B cell (primary cell): ENCODE measurements at regions not wholly inside any gene's neighbourhood (a gene's known extent, or its start where the extent isn't known, plus 50 kb on each side); places are given as distances from the start of the nearest gene placed in this dataset.
A peak's percentile ranks its signal among the peaks of the same experiment; 100 is the strongest.

Source experiments
- ATAC-seq: fragments of 200-7000 bp; cut with Tn5 transposase; one replicate; pipeline ENCODE4 v1.10.0; 2021; ENCODE audit warnings: low read depth, mild to moderate bottlenecking, moderate number of reproducible peaks, moderate library complexity
- CTCF ChIA-PET: fragments of 350-600 bp; sonication (Branson Sonifier 250); formaldehyde crosslinking; loops from one replicate; lab custom pipeline; 2021; ENCODE audit warnings: antibody characterized with exemption, inconsistent platforms; lab: Charles Lee
- POLR2A ChIA-PET: fragments of 350-600 bp; sonication (Branson Sonifier 250); formaldehyde crosslinking; loops from one replicate; lab custom pipeline; 2021; ENCODE audit warnings: antibody characterized with exemption; lab: Charles Lee
- DNase-seq: peaks from one replicate; pipeline ENCODE4 v3.0.0; 2013
- H2AFZ ChIP-seq: 2 replicates; pipeline ENCODE4 v1.6.1; 2012; ENCODE audit warnings: mild to moderate bottlenecking, low read depth, low read length; ENCODE audit not compliant: insufficient read depth, poor library complexity, severe bottlenecking
- H3K27ac ChIP-seq, 2 donors: 1 replicate in 1 of 2; 2 replicates in 1 of 2; pipeline ENCODE4 v1.5.1; 2012 to 2013; ENCODE audit warnings: low read length in 2 of 2, mild to moderate bottlenecking in 2 of 2, moderate library complexity in 1 of 2
- H3K27me3 ChIP-seq, 4 experiments: fragments of 200-600 bp in 1 of 4; sonication (generic) in 1 of 4; replicated peaks in 1 of 4; 1 replicate in 2 of 4; 2 replicates in 2 of 4; pipeline versions ENCODE4 v1.6.1 to v1.7.0; 2013 to 2016; ENCODE audit warnings: low read length in 3 of 4, mild to moderate bottlenecking in 2 of 4, mixed read lengths in 1 of 4, moderate library complexity in 1 of 4; ENCODE audit not compliant: insufficient read depth in 4 of 4, control insufficient read depth in 3 of 4; ENCODE audit errors: control extremely low read depth in 1 of 4
- H3K36me3 ChIP-seq, 2 experiments: replicated peaks in 1 of 2; 1 replicate in 1 of 2; 2 replicates in 1 of 2; pipeline versions ENCODE4 v1.6.1 to v1.7.1; 2013; ENCODE audit warnings: low read length in 1 of 2; ENCODE audit not compliant: insufficient read depth in 2 of 2, control insufficient read depth in 1 of 2; ENCODE audit errors: control extremely low read depth in 1 of 2, extremely low read depth in 1 of 2
- H3K4me1 ChIP-seq, 2 donors: fragments of 200-600 bp in 1 of 2; sonication (generic) in 1 of 2; 1 replicate in 1 of 2; 2 replicates in 1 of 2; pipeline versions ENCODE4 v1.5.1 to v1.6.1; 2013 to 2017; ENCODE audit warnings: low read length in 2 of 2; ENCODE audit not compliant: control insufficient read depth in 2 of 2, insufficient read depth in 2 of 2
- H3K4me2 ChIP-seq: replicated peaks from 2 replicates; pipeline ENCODE3; 2012; ENCODE audit warnings: mild to moderate bottlenecking, low read depth, low read length; ENCODE audit not compliant: poor library complexity, severe bottlenecking
- H3K4me3 ChIP-seq, 5 experiments: fragments of 200-600 bp in 1 of 5; sonication (generic) in 1 of 5; 1 replicate in 3 of 5; 2 replicates in 2 of 5; pipeline versions ENCODE4 v1.5.1 to v1.7.0; 2011 to 2016; ENCODE audit warnings: low read length in 4 of 5, mild to moderate bottlenecking in 4 of 5, low read depth in 2 of 5, control low read depth in 1 of 5, moderate library complexity in 1 of 5; ENCODE audit not compliant: insufficient read depth in 1 of 5; ENCODE audit errors: control extremely low read depth in 1 of 5, extremely low read depth in 1 of 5
- H3K79me2 ChIP-seq: fragments of 200-600 bp; sonication (generic); one replicate; pipeline ENCODE4 v1.6.0; 2016; ENCODE audit warnings: low read length; ENCODE audit not compliant: control insufficient read depth, insufficient read depth
- H3K9ac ChIP-seq: fragments of 200-600 bp; sonication (generic); 2 replicates; pipeline ENCODE4 v1.6.1; 2017; ENCODE audit warnings: mild to moderate bottlenecking, low read length, moderate library complexity
- H3K9me3 ChIP-seq, 3 donors: one replicate each; pipeline versions ENCODE4 v1.6.1 to v1.7.1; 2013; ENCODE audit warnings: low read length in 2 of 3; ENCODE audit not compliant: control insufficient read depth in 2 of 3, insufficient read depth in 1 of 3; ENCODE audit errors: control extremely low read depth in 1 of 3
- H4K20me1 ChIP-seq: 2 replicates; pipeline ENCODE4 v1.6.0; 2012; ENCODE audit warnings: mild to moderate bottlenecking, low read length; ENCODE audit not compliant: insufficient read depth, control insufficient read depth, poor library complexity, severe bottlenecking
- H3K27ac Mint-ChIP-seq: one replicate; pipeline ENCODE4 v1.8.0; 2021; ENCODE audit warnings: mixed read lengths
- H3K27me3 Mint-ChIP-seq: one replicate; pipeline ENCODE4 v1.8.0; 2021; ENCODE audit warnings: mixed read lengths
- H3K4me1 Mint-ChIP-seq: one replicate; pipeline ENCODE4 v1.8.0; 2021; ENCODE audit warnings: mixed read lengths
- H3K4me3 Mint-ChIP-seq: one replicate; pipeline ENCODE4 v1.8.0; 2021; ENCODE audit warnings: mixed read lengths
- H3K9me3 Mint-ChIP-seq: one replicate; pipeline ENCODE4 v1.8.0; 2022; ENCODE audit warnings: mixed read lengths; ENCODE audit not compliant: insufficient read depth
- CTCF ChIP-seq: fragments of 200-600 bp; IDR thresholded peaks from one replicate; pipeline ENCODE4 v1.8.0; 2022; ENCODE audit warnings: antibody characterized with exemption, mild to moderate bottlenecking
- EZH2 ChIP-seq: IDR thresholded peaks from 2 replicates; pipeline ENCODE4 v1.6.1; 2012; ENCODE audit warnings: borderline replicate concordance, low read depth, mild to moderate bottlenecking, moderate library complexity, low read length; ENCODE audit not compliant: insufficient read depth, poor library complexity, severe bottlenecking
- WGBS: methylation state at CpG from one replicate; pipeline ENCODE4 v1.1.5; 2013; ENCODE audit warnings: missing lambda C conversion rate; ENCODE audit not compliant: insufficient coverage; 5-methylcytosine and 5-hydroxymethylcytosine counted together
- intact Hi-C: fragments of 100-400 bp; cut with micrococcal nuclease; formaldehyde crosslinking; loops from one replicate; pipeline ENCODE4 v1.10.0; 2022

DNA sequence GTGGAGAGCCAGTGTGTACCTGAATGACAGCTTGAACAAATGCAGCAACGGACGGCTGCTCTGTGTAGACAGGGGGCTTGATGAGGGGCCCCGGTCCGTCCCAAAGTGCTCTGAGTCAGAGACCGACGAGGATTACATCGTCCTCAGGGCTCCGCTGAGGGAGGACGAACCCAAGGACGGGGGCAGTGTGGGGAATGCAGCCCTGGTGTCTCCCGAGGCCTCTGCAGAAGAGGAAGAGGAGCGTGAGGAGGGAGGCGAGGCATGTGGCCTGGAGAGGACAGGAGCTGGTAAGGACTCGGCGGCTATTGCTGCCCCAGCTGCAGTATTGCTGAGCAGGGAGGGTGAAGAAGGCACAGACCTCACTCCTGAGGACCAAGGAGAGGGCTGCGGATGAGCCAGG is 54.4 kb upstream of the WNT7A start:
- Histone ChIP-seq H3K27ac (no peak overlapping the region), H3K36me3 (no peaks in the 10 kb centered on the region), H3K4me3 (no peak overlapping the region), H3K4me2 (no peak overlapping the region), H3K9me3 (peaks cover 0 to 35% (median 0%) of the 10 kb centered on the region in 3 donors), H3K79me2 (no peaks in the 10 kb centered on the region), H3K27me3 (peaks cover 0 to 19% (median 1%) of the 10 kb centered on the region in 4 experiments), H4K20me1 (no peaks in the 10 kb centered on the region), H3K4me1 (no peaks in the 10 kb centered on the region), H2AFZ (no peak overlapping the region), H3K9ac (no peak overlapping the region)
- TF ChIP-seq EZH2, result no peak
- Mint-ChIP-seq H3K9me3 (peaks cover 7% of the 10 kb centered on the region), H3K4me1 (no peaks in the 10 kb centered on the region), H3K27ac (no peak overlapping the region), H3K4me3 (no peak overlapping the region), H3K27me3 (peaks cover 25% of the 10 kb centered on the region)
- 85% methylated on average over 16 of the region's 16 CpGs for WGBS
- intact Hi-C loops, result no loop called here
- ChIA-PET POLR2A (no interaction called here), CTCF (no interaction called here)
- no peak for ATAC-seq
- no peak for DNase-seq

DNA sequence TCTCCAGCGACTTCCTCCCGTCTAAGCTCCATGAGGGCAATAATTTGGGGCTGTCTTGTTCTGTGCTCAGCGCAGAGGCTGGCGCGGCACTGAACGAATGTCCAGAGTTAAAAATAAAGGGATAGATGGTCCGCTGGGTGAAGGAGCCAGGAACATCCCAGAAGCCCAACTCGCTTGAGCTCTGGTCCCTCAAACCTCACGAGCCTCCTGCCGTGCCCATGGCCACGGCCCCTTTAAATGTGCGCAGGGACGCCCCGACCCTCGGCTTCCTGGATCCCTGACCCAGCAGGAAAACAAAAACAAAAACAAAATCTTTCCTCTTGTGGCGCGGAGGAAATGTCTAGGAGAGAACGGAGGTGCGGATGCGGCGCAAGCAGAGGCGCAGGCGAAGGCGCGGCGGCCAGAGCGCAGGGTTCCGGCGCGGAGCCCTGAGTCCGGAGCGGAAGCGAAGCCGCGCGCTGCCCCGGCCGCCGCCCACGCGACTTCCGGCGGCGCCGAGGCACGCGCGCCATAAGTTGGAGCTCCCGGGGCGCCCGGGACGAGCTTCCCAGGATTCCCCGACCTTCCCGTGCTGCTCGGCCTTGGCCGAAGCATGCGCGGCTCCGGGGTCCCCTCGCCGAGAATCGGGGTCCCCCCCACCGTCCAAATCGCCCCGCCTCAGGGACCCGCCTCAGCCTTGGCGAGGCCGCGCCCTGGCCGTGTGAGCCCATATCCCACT is 52.9 kb upstream of the WNT7A start:
- CTCF ChIA-PET, result no interaction called here
- intact Hi-C loops, result no loop called here
- H3K27ac Mint-ChIP-seq, result no peak overlapping the region
- peak overlapping the region; percentile 42 for H3K4me3 Mint-ChIP-seq
- H4K20me1 ChIP-seq, result no peaks in the 10 kb centered on the region
- no peak overlapping the region for H2AFZ ChIP-seq
- no peak overlapping the region for H3K27ac ChIP-seq
- H3K4me2 ChIP-seq, result peak overlapping the region; percentile 12
- ATAC-seq (no peak), DNase-seq (no peak)
- H3K79me2 ChIP-seq, result no peaks in the 10 kb centered on the region
- whole genome bisulfite sequencing, result 28% methylated on average over 70 of the region's 70 CpGs
- no peak for TF ChIP-seq CTCF
- TF ChIP-seq EZH2, result no peak
- H3K27me3 ChIP-seq, result peaks cover 0 to 19% (median 1%) of the 10 kb centered on the region in 4 experiments
- POLR2A ChIA-PET, result no interaction called here
- no peaks in the 10 kb centered on the region for H3K4me1 Mint-ChIP-seq
- peaks cover 0 to 36% (median 0%) of the 10 kb centered on the region in 3 donors for H3K9me3 ChIP-seq
- H3K27me3 Mint-ChIP-seq, result peaks cover 31% of the 10 kb centered on the region
- peaks cover 7% of the 10 kb centered on the region for H3K9me3 Mint-ChIP-seq
- no peaks in the 10 kb centered on the region for H3K4me1 ChIP-seq
- H3K36me3 ChIP-seq, result no peaks in the 10 kb centered on the region
- H3K9ac ChIP-seq, result no peak overlapping the region
- no peak overlapping the region for H3K4me3 ChIP-seq
